Neural cell (in vitro differentiated cells): ENCODE measurements at regions not wholly inside any gene's neighbourhood (a gene's known extent, or its start where the extent isn't known, plus 50 kb on each side); places are given as distances from the start of the nearest gene placed in this dataset.

Experiments
- H2AFZ ChIP-seq: fragments of 200-600, 300-800 bp; sonication (generic), shearing (Covaris generic); 2 replicates; pipeline ENCODE4 v1.6.0; 2014; ENCODE audit warnings: low read depth, mild to moderate bottlenecking, antibody characterized with exemption, low read length, moderate library complexity
- H3F3A ChIP-seq: fragments of 200-600 bp; shearing (Covaris generic); 2 replicates; pipeline ENCODE4 v1.6.1; 2016; ENCODE audit warnings: mild to moderate bottlenecking, moderate library complexity, mixed read lengths, antibody characterized with exemption, low read length; ENCODE audit not compliant: insufficient read depth, poor library complexity, severe bottlenecking
- H3K27ac ChIP-seq: fragments of 200-600, 300-800 bp; sonication (generic), shearing (Covaris generic); 2 replicates; pipeline ENCODE4 v1.5.1; 2014; ENCODE audit warnings: mild to moderate bottlenecking, low read length, moderate library complexity
- H3K27me3 ChIP-seq: fragments of 300-800, 200-600 bp; sonication (generic), shearing (Covaris generic); 2 replicates; pipeline ENCODE4 v1.6.0; 2014; ENCODE audit warnings: mild to moderate bottlenecking, low read depth, low read length, moderate library complexity; ENCODE audit not compliant: insufficient read depth
- H3K36me3 ChIP-seq: fragments of 300-800, 200-600 bp; sonication (generic), shearing (Covaris generic); 2 replicates; pipeline ENCODE4 v1.5.1; 2014; ENCODE audit warnings: mild to moderate bottlenecking, antibody characterized with exemption, low read length, moderate library complexity; ENCODE audit not compliant: insufficient read depth
- H3K4me2 ChIP-seq: fragments of 300-800, 200-600 bp; sonication (generic), shearing (Covaris generic); 2 replicates; pipeline ENCODE4 v1.6.0; 2014; ENCODE audit warnings: mild to moderate bottlenecking, low read length
- H3K4me3 ChIP-seq: fragments of 300-800, 200-600 bp; sonication (generic), shearing (Covaris generic); 2 replicates; pipeline ENCODE4 v1.5.1; 2014; ENCODE audit warnings: mild to moderate bottlenecking, low read length, moderate library complexity
- H3K79me2 ChIP-seq: fragments of 200-600 bp; shearing (Covaris generic); replicated peaks from 2 replicates; pipeline ENCODE4 v1.6.0; 2014; ENCODE audit warnings: mild to moderate bottlenecking, low read length, moderate library complexity; ENCODE audit not compliant: insufficient read depth
- H3K9ac ChIP-seq: fragments of 300-800, 200-600 bp; sonication (generic), shearing (Covaris generic); 2 replicates; pipeline ENCODE4 v1.6.1; 2016; ENCODE audit warnings: mild to moderate bottlenecking, low read length, mixed read lengths
- H3K9me2 ChIP-seq: fragments of 200-600 bp; shearing (Covaris generic); 2 replicates; pipeline ENCODE4 v1.6.1; 2016; ENCODE audit warnings: mild to moderate bottlenecking, low read length, mixed read lengths; ENCODE audit not compliant: insufficient read depth
- H3K9me3 ChIP-seq: fragments of 200-600, 300-800 bp; sonication (generic), shearing (Covaris generic); 2 replicates; pipeline ENCODE4 v1.6.1; 2016; ENCODE audit warnings: mild to moderate bottlenecking, mixed run types, low read length, moderate library complexity, mixed read lengths
- H4K20me1 ChIP-seq: fragments of 200-600 bp; shearing (Covaris generic); 2 replicates; pipeline ENCODE4 v1.6.1; 2016; ENCODE audit warnings: mild to moderate bottlenecking, mixed run types; ENCODE audit not compliant: insufficient read depth
- EP300 ChIP-seq: fragments of 450-650 bp; conservative IDR thresholded peaks from 2 replicates; pipeline ENCODE4 v1.6.1; 2014; ENCODE audit warnings: antibody characterized with exemption, mild to moderate bottlenecking, moderate library complexity; ENCODE audit not compliant: poor library complexity, severe bottlenecking
- EZH2 ChIP-seq: fragments of 200-600, 300-800 bp; shearing (Covaris generic), sonication (generic); IDR thresholded peaks from 2 replicates; pipeline ENCODE4 v1.6.1; 2014; ENCODE audit warnings: antibody characterized with exemption, low read length, borderline replicate concordance, mild to moderate bottlenecking; ENCODE audit not compliant: insufficient read depth, poor library complexity, severe bottlenecking
- MXI1 ChIP-seq: fragments of 450-650 bp; conservative IDR thresholded peaks from 2 replicates; pipeline ENCODE4 v1.6.1; 2014; ENCODE audit warnings: antibody characterized with exemption, mild to moderate bottlenecking; ENCODE audit not compliant: poor library complexity, severe bottlenecking
- POLR2AphosphoS5 ChIP-seq: IDR thresholded peaks from 2 replicates; pipeline ENCODE4 v1.6.1; 2012
- RAD21 ChIP-seq: fragments of 450-650 bp; conservative IDR thresholded peaks from 2 replicates; pipeline ENCODE4 v1.6.1; 2014; ENCODE audit warnings: antibody characterized with exemption, mild to moderate bottlenecking, moderate library complexity
- SMC3 ChIP-seq: fragments of 450-650 bp; conservative IDR thresholded peaks from 2 replicates; pipeline ENCODE4 v1.6.1; 2014; ENCODE audit warnings: antibody characterized with exemption, mild to moderate bottlenecking, moderate library complexity; ENCODE audit not compliant: poor library complexity
- TAF1 ChIP-seq: IDR thresholded peaks from 2 replicates; pipeline ENCODE4 v1.6.1; 2012; ENCODE audit warnings: low read depth
- TF ChIP-seq, protein P1 (sequence below): IDR thresholded peaks from 2 replicates; pipeline ENCODE4 v1.6.1; 2012; ENCODE audit warnings: borderline replicate concordance
- TF ChIP-seq, protein P2 (sequence below): fragments of 450-650 bp; IDR thresholded peaks from 2 replicates; pipeline ENCODE4 v1.5.1; 2014; ENCODE audit warnings: antibody characterized with exemption, mild to moderate bottlenecking, moderate library complexity; ENCODE audit not compliant: poor library complexity, severe bottlenecking

DNA sequence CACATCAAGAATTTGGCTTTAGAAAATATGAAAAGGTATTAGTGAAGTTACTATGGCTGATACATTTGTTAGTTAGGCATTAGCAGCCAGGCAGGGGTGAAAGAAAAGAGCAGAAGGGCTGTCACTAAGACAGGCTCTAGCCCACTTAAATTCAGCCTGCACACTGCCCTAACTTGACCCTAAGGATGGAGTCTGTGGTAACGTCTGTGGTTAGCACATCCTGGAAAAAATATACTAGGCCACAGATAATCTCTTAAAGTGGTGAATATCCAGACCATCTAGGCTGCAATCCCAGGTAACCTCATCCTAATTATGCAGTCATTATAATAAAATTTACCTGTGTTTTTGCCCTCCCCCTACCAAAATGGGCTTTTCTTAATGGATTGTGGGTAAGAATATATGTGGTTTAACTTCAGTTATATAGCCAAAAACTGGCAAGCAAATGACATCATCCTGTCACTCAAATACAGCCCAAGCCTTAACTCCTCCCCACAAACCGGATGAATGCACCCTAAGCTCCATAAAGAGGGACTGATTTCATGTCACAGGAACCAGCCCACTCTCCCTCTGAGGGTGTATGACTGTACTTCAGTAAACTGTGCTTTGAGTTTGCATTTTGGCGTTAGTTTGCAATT, 440.9 kb downstream of the LRFN5 start:
- H3K9me3 ChIP-seq: no peaks in the 10 kb centered on the region
- TF ChIP-seq, protein P1, sequence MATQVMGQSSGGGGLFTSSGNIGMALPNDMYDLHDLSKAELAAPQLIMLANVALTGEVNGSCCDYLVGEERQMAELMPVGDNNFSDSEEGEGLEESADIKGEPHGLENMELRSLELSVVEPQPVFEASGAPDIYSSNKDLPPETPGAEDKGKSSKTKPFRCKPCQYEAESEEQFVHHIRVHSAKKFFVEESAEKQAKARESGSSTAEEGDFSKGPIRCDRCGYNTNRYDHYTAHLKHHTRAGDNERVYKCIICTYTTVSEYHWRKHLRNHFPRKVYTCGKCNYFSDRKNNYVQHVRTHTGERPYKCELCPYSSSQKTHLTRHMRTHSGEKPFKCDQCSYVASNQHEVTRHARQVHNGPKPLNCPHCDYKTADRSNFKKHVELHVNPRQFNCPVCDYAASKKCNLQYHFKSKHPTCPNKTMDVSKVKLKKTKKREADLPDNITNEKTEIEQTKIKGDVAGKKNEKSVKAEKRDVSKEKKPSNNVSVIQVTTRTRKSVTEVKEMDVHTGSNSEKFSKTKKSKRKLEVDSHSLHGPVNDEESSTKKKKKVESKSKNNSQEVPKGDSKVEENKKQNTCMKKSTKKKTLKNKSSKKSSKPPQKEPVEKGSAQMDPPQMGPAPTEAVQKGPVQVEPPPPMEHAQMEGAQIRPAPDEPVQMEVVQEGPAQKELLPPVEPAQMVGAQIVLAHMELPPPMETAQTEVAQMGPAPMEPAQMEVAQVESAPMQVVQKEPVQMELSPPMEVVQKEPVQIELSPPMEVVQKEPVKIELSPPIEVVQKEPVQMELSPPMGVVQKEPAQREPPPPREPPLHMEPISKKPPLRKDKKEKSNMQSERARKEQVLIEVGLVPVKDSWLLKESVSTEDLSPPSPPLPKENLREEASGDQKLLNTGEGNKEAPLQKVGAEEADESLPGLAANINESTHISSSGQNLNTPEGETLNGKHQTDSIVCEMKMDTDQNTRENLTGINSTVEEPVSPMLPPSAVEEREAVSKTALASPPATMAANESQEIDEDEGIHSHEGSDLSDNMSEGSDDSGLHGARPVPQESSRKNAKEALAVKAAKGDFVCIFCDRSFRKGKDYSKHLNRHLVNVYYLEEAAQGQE: no peak
- no peak for TF ChIP-seq EZH2
- TF ChIP-seq EP300: no peak
- TF ChIP-seq SMC3: no peak
- TF ChIP-seq, protein P2, sequence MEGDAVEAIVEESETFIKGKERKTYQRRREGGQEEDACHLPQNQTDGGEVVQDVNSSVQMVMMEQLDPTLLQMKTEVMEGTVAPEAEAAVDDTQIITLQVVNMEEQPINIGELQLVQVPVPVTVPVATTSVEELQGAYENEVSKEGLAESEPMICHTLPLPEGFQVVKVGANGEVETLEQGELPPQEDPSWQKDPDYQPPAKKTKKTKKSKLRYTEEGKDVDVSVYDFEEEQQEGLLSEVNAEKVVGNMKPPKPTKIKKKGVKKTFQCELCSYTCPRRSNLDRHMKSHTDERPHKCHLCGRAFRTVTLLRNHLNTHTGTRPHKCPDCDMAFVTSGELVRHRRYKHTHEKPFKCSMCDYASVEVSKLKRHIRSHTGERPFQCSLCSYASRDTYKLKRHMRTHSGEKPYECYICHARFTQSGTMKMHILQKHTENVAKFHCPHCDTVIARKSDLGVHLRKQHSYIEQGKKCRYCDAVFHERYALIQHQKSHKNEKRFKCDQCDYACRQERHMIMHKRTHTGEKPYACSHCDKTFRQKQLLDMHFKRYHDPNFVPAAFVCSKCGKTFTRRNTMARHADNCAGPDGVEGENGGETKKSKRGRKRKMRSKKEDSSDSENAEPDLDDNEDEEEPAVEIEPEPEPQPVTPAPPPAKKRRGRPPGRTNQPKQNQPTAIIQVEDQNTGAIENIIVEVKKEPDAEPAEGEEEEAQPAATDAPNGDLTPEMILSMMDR: no peak
- TF ChIP-seq TAF1: no peak
- TF ChIP-seq RAD21: no peak
- TF ChIP-seq POLR2AphosphoS5: no peak
- no peak for TF ChIP-seq MXI1
- no peaks in the 10 kb centered on the region for H4K20me1 ChIP-seq
- no peak overlapping the region for H3K9ac ChIP-seq
- H3K9me2 ChIP-seq: no peaks in the 10 kb centered on the region
- no peak overlapping the region for H2AFZ ChIP-seq
- no peak overlapping the region for H3K27ac ChIP-seq
- H3K79me2 ChIP-seq: no peaks in the 10 kb centered on the region
- H3K27me3 ChIP-seq: no peaks in the 10 kb centered on the region
- no peak overlapping the region for H3K4me3 ChIP-seq
- H3K36me3 ChIP-seq: no peaks in the 10 kb centered on the region
- no peaks in the 10 kb centered on the region for H3F3A ChIP-seq
- no peak overlapping the region for H3K4me2 ChIP-seq

DNA sequence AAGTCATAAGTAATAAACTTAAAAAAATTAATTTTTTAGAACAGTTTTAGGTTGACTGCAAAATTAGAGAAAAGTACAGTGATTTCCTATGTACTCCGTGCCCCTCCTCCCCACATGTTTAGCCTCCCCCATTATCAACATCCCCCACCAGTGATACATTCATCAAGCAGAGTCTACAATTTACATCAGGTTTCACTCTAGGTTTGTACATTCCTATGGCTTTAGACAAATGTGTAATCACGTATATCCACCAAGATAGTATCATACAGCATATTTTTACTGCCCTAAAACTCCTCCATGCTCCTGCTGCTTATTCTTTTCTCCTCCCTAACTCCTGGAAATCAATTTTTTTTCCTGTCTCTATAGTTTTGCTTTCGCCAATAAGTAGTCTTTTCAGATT, 438.7 kb downstream of the LRFN5 start:
- Histone ChIP-seq H3K27me3 (no peaks in the 10 kb centered on the region), H3K27ac (no peak overlapping the region), H3F3A (no peaks in the 10 kb centered on the region), H3K4me3 (no peak overlapping the region), H2AFZ (no peak overlapping the region), H3K36me3 (no peaks in the 10 kb centered on the region), H3K9me3 (no peaks in the 10 kb centered on the region), H3K4me2 (no peak overlapping the region), H4K20me1 (no peaks in the 10 kb centered on the region), H3K9ac (no peak overlapping the region), H3K79me2 (no peaks in the 10 kb centered on the region), H3K9me2 (no peaks in the 10 kb centered on the region)
- TF ChIP-seq, protein P1: no peak
